WTC11 (cell line): ENCODE measurements at regions not wholly inside any gene's neighbourhood (a gene's known extent, or its start where the extent isn't known, plus 50 kb on each side); places are given as distances from the start of the nearest gene placed in this dataset.

Source experiments
- ATF3 ChIP-seq: sonication (generic); formaldehyde crosslinking; conservative IDR thresholded peaks from 2 replicates; pipeline ENCODE4 v1.8.1; 2022; ENCODE audit warnings: mild to moderate bottlenecking, missing genetic modification reagents
- CTCF ChIP-seq: fragments of 200-600 bp; IDR thresholded peaks from 2 replicates; pipeline ENCODE4 v1.8.0; 2022; ENCODE audit warnings: antibody characterized with exemption
- E2F1 ChIP-seq: sonication (generic); formaldehyde crosslinking; IDR thresholded peaks from 2 replicates; pipeline ENCODE4 v1.8.0; 2022; ENCODE audit warnings: mild to moderate bottlenecking, missing genetic modification reagents
- FOXP4 ChIP-seq: sonication (generic); formaldehyde crosslinking; IDR thresholded peaks from 2 replicates; pipeline ENCODE4 v1.8.0; 2022; ENCODE audit warnings: mild to moderate bottlenecking, missing genetic modification reagents
- NR2C2 ChIP-seq: sonication (generic); formaldehyde crosslinking; IDR thresholded peaks from 2 replicates; pipeline ENCODE4 v1.8.0; 2022; ENCODE audit warnings: mild to moderate bottlenecking, missing genetic modification reagents
- SMAD3 ChIP-seq: sonication (generic); formaldehyde crosslinking; IDR thresholded peaks from 2 replicates; pipeline ENCODE4 v1.8.0; 2022; ENCODE audit warnings: missing genetic modification reagents, mild to moderate bottlenecking, borderline replicate concordance

GRCh38 chr22:47474464-47474863, 712.0 kb downstream of the TBC1D22A start:
- TF ChIP-seq CTCF (no peak), ATF3 (no peak), FOXP4 (no peak), E2F1 (CRISPR knock-in tag) (no peak), NR2C2 (CRISPR knock-in tag) (no peak), SMAD3 (CRISPR knock-in tag) (no peak)
